Common myeloid progenitor, CD34-positive (primary cell): ENCODE measurements at regions not wholly inside any gene's neighbourhood (a gene's known extent, or its start where the extent isn't known, plus 50 kb on each side); places are given as distances from the start of the nearest gene placed in this dataset.

Experiments used
- CTCF ChIA-PET: fragments of 350-600 bp; sonication (Branson Sonifier 250); formaldehyde crosslinking; loops from one replicate; lab custom pipeline; 2021; ENCODE audit warnings: antibody characterized with exemption; lab: Charles Lee
- POLR2A ChIA-PET: fragments of 350-600 bp; sonication (Branson Sonifier 250); formaldehyde crosslinking; loops from one replicate; lab custom pipeline; 2021; ENCODE audit warnings: antibody characterized with exemption; lab: Charles Lee
- DNase-seq, 3 donors: peaks; one replicate each; pipeline versions ENCODE4 v3.0.0 to v3.0.0-alpha.2; 2013
- H3K27ac ChIP-seq, 2 experiments: 1 replicate in 1 of 2; 2 replicates in 1 of 2; pipeline ENCODE4 v1.7.0; 2013; ENCODE audit warnings: inconsistent platforms in 2 of 2, low read length in 2 of 2, mild to moderate bottlenecking in 2 of 2, low read depth in 1 of 2, moderate library complexity in 1 of 2; ENCODE audit not compliant: severe bottlenecking in 2 of 2, insufficient read depth in 1 of 2, poor library complexity in 1 of 2
- H3K27me3 ChIP-seq, 5 experiments: replicated peaks in 2 of 5; 1 replicate in 3 of 5; 2 replicates in 2 of 5; pipeline versions ENCODE4 v1.6.1 to v1.7.0; 2013; ENCODE audit warnings: low read length in 4 of 5, mild to moderate bottlenecking in 2 of 5, moderate library complexity in 2 of 5, inconsistent platforms in 1 of 5; ENCODE audit not compliant: insufficient read depth in 5 of 5, control insufficient read depth in 4 of 5
- H3K36me3 ChIP-seq, 4 experiments: 1 replicate in 2 of 4; 2 replicates in 2 of 4; pipeline versions ENCODE4 v1.6.1 to v1.7.0; 2013; ENCODE audit warnings: low read length in 3 of 4, control low read depth in 1 of 4, mild to moderate bottlenecking in 1 of 4; ENCODE audit not compliant: control insufficient read depth in 4 of 4, insufficient read depth in 4 of 4
- H3K4me1 ChIP-seq, 4 experiments: 1 replicate in 3 of 4; 2 replicates in 1 of 4; pipeline versions ENCODE4 v1.6.1 to v1.7.1; 2013; ENCODE audit warnings: low read length in 3 of 4, mild to moderate bottlenecking in 3 of 4, control low read depth in 1 of 4, inconsistent platforms in 1 of 4, moderate library complexity in 1 of 4; ENCODE audit not compliant: control insufficient read depth in 4 of 4, insufficient read depth in 4 of 4; ENCODE audit errors: control extremely low read depth in 1 of 4
- H3K4me3 ChIP-seq, 7 experiments: 1 replicate in 4 of 7; 2 replicates in 3 of 7; pipeline versions ENCODE4 v1.5.1 to v1.7.0; 2013; ENCODE audit warnings: mild to moderate bottlenecking in 7 of 7, low read length in 6 of 7, moderate library complexity in 6 of 7, inconsistent platforms in 2 of 7, low read depth in 2 of 7, control low read depth in 1 of 7; ENCODE audit not compliant: insufficient read depth in 4 of 7, control insufficient read depth in 1 of 7; ENCODE audit errors: extremely low read depth in 1 of 7
- H3K9me3 ChIP-seq, 5 experiments: 1 replicate in 4 of 5; 2 replicates in 1 of 5; pipeline versions ENCODE4 v1.6.1 to v1.7.1; 2013; ENCODE audit warnings: low read length in 4 of 5, mild to moderate bottlenecking in 2 of 5, inconsistent platforms in 1 of 5, low read depth in 1 of 5, moderate library complexity in 1 of 5; ENCODE audit not compliant: control insufficient read depth in 4 of 5, insufficient read depth in 2 of 5; ENCODE audit errors: control extremely low read depth in 1 of 5
- whole genome bisulfite sequencing: methylation state at CpG from one replicate; pipeline ENCODE4 v1.1.5; 2013; ENCODE audit not compliant: insufficient coverage; 5-methylcytosine and 5-hydroxymethylcytosine counted together

- POLR2A ChIA-PET = no interaction called here
- no peak overlapping the region for H3K27ac ChIP-seq
- H3K4me1 ChIP-seq = no peaks in the 10 kb centered on the region
- H3K9me3 ChIP-seq = no peaks in the 10 kb centered on the region
- CTCF ChIA-PET = no interaction called here
- peaks cover 0 to 7% (median 3%) of the 10 kb centered on the region in 5 experiments for H3K27me3 ChIP-seq
- no peaks in the 10 kb centered on the region for H3K36me3 ChIP-seq
- WGBS = 100% methylated on average over 5 of the region's 6 CpGs
- H3K4me3 ChIP-seq = no peak overlapping the region
- DNase-seq = no peak
These were observed 105.4 kb downstream of the INHBB start for GRCh38 chr2:120451334-120451733.

- Histone ChIP-seq H3K4me3 (no peak overlapping the region), H3K9me3 (peaks cover 0 to 6% (median 0%) of the 10 kb centered on the region in 5 experiments), H3K4me1 (no peaks in the 10 kb centered on the region), H3K36me3 (no peaks in the 10 kb centered on the region), H3K27ac (no peak overlapping the region), H3K27me3 (peaks cover 0 to 7% (median 3%) of the 10 kb centered on the region in 5 experiments)
- no peak for DNase-seq
- WGBS = 88% methylated on average over 5 of the region's 7 CpGs
- ChIA-PET CTCF (no interaction called here), POLR2A (no interaction called here)
These were observed 106.2 kb downstream of the INHBB start for GRCh38 chr2:120452131-120452530.

GRCh38 chr2:120452945-120453634 lies 107.2 kb downstream of the INHBB start:
- ChIA-PET CTCF (no interaction called here), POLR2A (no interaction called here)
- no peaks in the 10 kb centered on the region for H3K4me1 ChIP-seq
- H3K36me3 ChIP-seq = no peaks in the 10 kb centered on the region
- H3K4me3 ChIP-seq = no peak overlapping the region
- DNase-seq = no peak
- 96% methylated on average over 4 of the region's 13 CpGs for WGBS
- peaks cover 0 to 12% (median 2%) of the 10 kb centered on the region in 5 experiments for H3K9me3 ChIP-seq
- peaks cover 0 to 9% (median 3%) of the 10 kb centered on the region in 5 experiments for H3K27me3 ChIP-seq
- H3K27ac ChIP-seq = no peak overlapping the region

- H3K9me3 ChIP-seq = peaks cover 0 to 14% (median 2%) of the 10 kb centered on the region in 5 experiments
- H3K27ac ChIP-seq = no peak overlapping the region
- H3K4me3 ChIP-seq = no peak overlapping the region
- 95% methylated on average over 3 of the region's 3 CpGs for WGBS
- no peak for DNase-seq
- no peaks in the 10 kb centered on the region for H3K4me1 ChIP-seq
- H3K36me3 ChIP-seq = no peaks in the 10 kb centered on the region
- ChIA-PET CTCF (no interaction called here), POLR2A (no interaction called here)
- peaks cover 0 to 9% (median 3%) of the 10 kb centered on the region in 5 experiments for H3K27me3 ChIP-seq
These were observed 107.7 kb downstream of the INHBB start for GRCh38 chr2:120453635-120453998.

GRCh38 chr2:120454654-120455385 lies 108.9 kb downstream of the INHBB start:
- peaks cover 0 to 9% (median 3%) of the 10 kb centered on the region in 5 experiments for H3K27me3 ChIP-seq
- H3K27ac ChIP-seq = no peak overlapping the region
- ChIA-PET POLR2A (no interaction called here), CTCF (no interaction called here)
- no peak for DNase-seq
- H3K9me3 ChIP-seq = peaks cover 2 to 14% (median 4%) of the 10 kb centered on the region in 5 experiments
- 89% methylated on average over 8 of the region's 12 CpGs for WGBS
- H3K4me3 ChIP-seq = no peak overlapping the region
- H3K4me1 ChIP-seq = no peaks in the 10 kb centered on the region
- H3K36me3 ChIP-seq = no peaks in the 10 kb centered on the region

GRCh38 chr2:120455390-120455789 lies 109.5 kb downstream of the INHBB start:
- no peak overlapping the region for H3K27ac ChIP-seq

GRCh38 chr2:120456867-120457266 lies 110.9 kb downstream of the INHBB start:
- Histone ChIP-seq H3K27me3 (peaks cover 2 to 6% (median 3%) of the 10 kb centered on the region in 5 experiments), H3K4me3 (no peak overlapping the region), H3K4me1 (no peaks in the 10 kb centered on the region), H3K36me3 (no peaks in the 10 kb centered on the region), H3K27ac (no peak overlapping the region), H3K9me3 (peaks cover 2 to 14% (median 4%) of the 10 kb centered on the region in 5 experiments)
- no peak for DNase-seq
- WGBS = no CpG with 5 or more reads among the region's 1 CpG
- CTCF ChIA-PET = no interaction called here
- POLR2A ChIA-PET = no interaction called here

More at GRCh38 chr2:120455390-120455789, 109.5 kb downstream of the INHBB start:
- ChIA-PET POLR2A (interaction anchor here (0.6 kb wide), 1 partner anchor 23 kb away, joined by 3 read pairs; no protein-coding TSS in a partner anchor), CTCF (no interaction called here)
- no CpG with 5 or more reads among the region's 1 CpG for WGBS
- Histone ChIP-seq H3K36me3 (no peaks in the 10 kb centered on the region), H3K9me3 (peaks cover 2 to 14% (median 4%) of the 10 kb centered on the region in 5 experiments), H3K4me3 (no peak overlapping the region), H3K4me1 (no peaks in the 10 kb centered on the region), H3K27me3 (peaks cover 0 to 6% (median 3%) of the 10 kb centered on the region in 5 experiments)
- no peak for DNase-seq
